SK-N-SH (cell line): ENCODE measurements at regions not wholly inside any gene's neighbourhood (a gene's known extent, or its start where the extent isn't known, plus 50 kb on each side); places are given as distances from the start of the nearest gene placed in this dataset.

Experiments used
- CTCF ChIA-PET: fragments of 300-600, 350-600 bp; formaldehyde crosslinking; extraction: SDS; loops from one replicate; lab custom pipeline; 2021; lab: Yijun Ruan, JAX
- POLR2A ChIA-PET: fragments of 350-600 bp; sonication (Branson Sonifier 250); formaldehyde crosslinking; extraction: SDS; loops from one replicate; lab custom pipeline; 2020; ENCODE audit warnings: antibody characterized with exemption, inconsistent platforms; lab: Yijun Ruan, JAX
- DNase-seq: peaks from one replicate; pipeline ENCODE4 v3.0.0; 2012
- H2AFZ ChIP-seq: fragments of 200-600 bp; sonication (generic); 2 replicates; pipeline ENCODE4 v1.8.1; 2016; ENCODE audit warnings: antibody characterized with exemption, mild to moderate bottlenecking, low read depth
- H3F3A ChIP-seq: fragments of 200-600 bp; sonication (generic); replicated peaks from 2 replicates; pipeline ENCODE3; 2016; ENCODE audit warnings: antibody characterized with exemption, mild to moderate bottlenecking; ENCODE audit not compliant: insufficient read depth
- H3K27ac ChIP-seq, 2 experiments: fragments of 200-500 bp in 1 of 2; fragments of 200-600 bp in 1 of 2; sonication (Bioruptor generic) in 1 of 2; sonication (generic), shearing (Covaris generic) in 1 of 2; 2 replicates each; pipeline versions ENCODE4 v1.5.1 to v1.6.1; 2014 to 2016; ENCODE audit warnings: low read depth in 2 of 2, inconsistent platforms in 1 of 2, low read length in 1 of 2, mild to moderate bottlenecking in 1 of 2, mixed read lengths in 1 of 2
- H3K27me3 ChIP-seq: fragments of 200-600 bp; sonication (generic), shearing (Covaris generic); 2 replicates; pipeline ENCODE4 v1.6.1; 2016; ENCODE audit warnings: mixed run types; ENCODE audit not compliant: insufficient read depth
- H3K36me3 ChIP-seq, 2 experiments: fragments of 200-500 bp in 1 of 2; fragments of 200-600 bp in 1 of 2; sonication (Bioruptor generic) in 1 of 2; sonication (generic) in 1 of 2; replicated peaks in 1 of 2; 2 replicates each; pipeline versions ENCODE3 to v1.5.1; 2014 to 2016; ENCODE audit warnings: low read length in 1 of 2, mild to moderate bottlenecking in 1 of 2; ENCODE audit not compliant: insufficient read depth in 2 of 2, control insufficient read depth in 1 of 2
- H3K4me1 ChIP-seq, 2 experiments: fragments of 200-500 bp in 1 of 2; fragments of 200-600 bp in 1 of 2; sonication (Bioruptor generic) in 1 of 2; sonication (generic), shearing (Covaris generic) in 1 of 2; 2 replicates each; pipeline versions ENCODE4 v1.5.1 to v1.6.1; 2014 to 2016; ENCODE audit warnings: low read depth in 1 of 2, low read length in 1 of 2, mixed run types in 1 of 2; ENCODE audit not compliant: insufficient read depth in 2 of 2, control insufficient read depth in 1 of 2
- H3K4me2 ChIP-seq: fragments of 200-600 bp; sonication (generic), shearing (Covaris generic); 2 replicates; pipeline ENCODE4 v1.6.1; 2017; ENCODE audit warnings: mixed run types
- H3K4me3 ChIP-seq, 2 experiments: fragments of 200-500 bp in 1 of 2; fragments of 200-600 bp in 1 of 2; sonication (Bioruptor generic) in 1 of 2; sonication (generic), shearing (Covaris generic) in 1 of 2; 2 replicates each; pipeline versions ENCODE4 v1.5.1 to v1.8.1; 2014 to 2016; ENCODE audit warnings: low read depth in 2 of 2, inconsistent platforms in 1 of 2, low read length in 1 of 2, mild to moderate bottlenecking in 1 of 2, mixed read lengths in 1 of 2, moderate library complexity in 1 of 2
- H3K79me2 ChIP-seq: fragments of 200-600 bp; sonication (generic); 2 replicates; pipeline ENCODE4 v1.8.1; 2017; ENCODE audit warnings: mild to moderate bottlenecking; ENCODE audit not compliant: insufficient read depth
- H3K9ac ChIP-seq: fragments of 200-600 bp; sonication (generic); 2 replicates; pipeline ENCODE4 v1.6.1; 2017; ENCODE audit warnings: mixed run types
- H3K9me2 ChIP-seq: fragments of 200-600 bp; sonication (generic); 2 replicates; pipeline ENCODE4 v1.6.1; 2017; ENCODE audit warnings: mixed run types
- H3K9me3 ChIP-seq: fragments of 200-600 bp; sonication (generic); 2 replicates; pipeline ENCODE4 v1.6.1; 2017; ENCODE audit warnings: mixed run types, mild to moderate bottlenecking, moderate library complexity
- H4K20me1 ChIP-seq: fragments of 200-600 bp; sonication (generic); 2 replicates; pipeline ENCODE4 v1.6.1; 2017; ENCODE audit warnings: mild to moderate bottlenecking, mixed run types; ENCODE audit not compliant: insufficient read depth
- ELF1 ChIP-seq: IDR thresholded peaks from 2 replicates; pipeline ENCODE4 v1.4.0; 2012
- EP300 ChIP-seq, 2 experiments: IDR thresholded peaks; 2 replicates each; pipeline versions ENCODE4 v1.4.0 to v1.6.1; 2012; ENCODE audit warnings: borderline replicate concordance in 1 of 2, low read depth in 1 of 2, low read length in 1 of 2
- FOSL2 ChIP-seq: IDR thresholded peaks from 2 replicates; pipeline ENCODE4 v1.4.0; 2012; ENCODE audit warnings: low read depth, mild to moderate bottlenecking, moderate library complexity, borderline replicate concordance
- MEF2A ChIP-seq: IDR thresholded peaks from 2 replicates; pipeline ENCODE4 v1.4.0; 2012; ENCODE audit warnings: low read depth, borderline replicate concordance
- MXI1 ChIP-seq: IDR thresholded peaks from 2 replicates; pipeline ENCODE4 v1.6.1; 2012; ENCODE audit warnings: mild to moderate bottlenecking, low read depth, low read length, improper control_type of control experiment
- NFIC ChIP-seq: IDR thresholded peaks from 2 replicates; pipeline ENCODE4 v1.4.0; 2012; ENCODE audit warnings: borderline replicate concordance
- NRF1 ChIP-seq: IDR thresholded peaks from 2 replicates; pipeline ENCODE4 v1.6.1; 2012; ENCODE audit warnings: low read depth, mild to moderate bottlenecking, low read length
- RCOR1 ChIP-seq: fragments of 150-350 bp; IDR thresholded peaks from 2 replicates; pipeline ENCODE4 v1.6.1; 2017; ENCODE audit warnings: antibody characterized with exemption, low read length
- SIN3A ChIP-seq: IDR thresholded peaks from 2 replicates; pipeline ENCODE4 v1.6.1; 2012; ENCODE audit warnings: low read depth, mild to moderate bottlenecking, low read length, moderate library complexity, borderline replicate concordance
- SMC3 ChIP-seq: IDR thresholded peaks from 2 replicates; pipeline ENCODE4 v1.6.1; 2012; ENCODE audit warnings: low read depth, low read length, improper control_type of control experiment
- TAF1 ChIP-seq: IDR thresholded peaks from 2 replicates; pipeline ENCODE4 v1.6.1; 2012; ENCODE audit warnings: low read depth, mild to moderate bottlenecking, low read length, moderate library complexity, borderline replicate concordance
- TEAD4 ChIP-seq: IDR thresholded peaks from 2 replicates; pipeline ENCODE4 v1.4.0; 2012; ENCODE audit warnings: mild to moderate bottlenecking, borderline replicate concordance; ENCODE audit not compliant: insufficient read depth
- YY1 ChIP-seq: IDR thresholded peaks from 2 replicates; pipeline ENCODE4 v1.4.0; 2012; ENCODE audit warnings: low read depth, mild to moderate bottlenecking
- WGBS: methylation state at CpG from one replicate; pipeline ENCODE4 v1.1.6; 2017; ENCODE audit warnings: low lambda C conversion rate; 5-methylcytosine and 5-hydroxymethylcytosine counted together
- TF ChIP-seq, protein P1 (sequence below): IDR thresholded peaks from 2 replicates; pipeline ENCODE4 v1.4.0; 2012; ENCODE audit warnings: low read depth, borderline replicate concordance
- TF ChIP-seq, protein P2 (sequence below): IDR thresholded peaks from 2 replicates; pipeline ENCODE4 v1.6.1; 2012; ENCODE audit warnings: mild to moderate bottlenecking, low read depth, low read length, moderate library complexity

DNA sequence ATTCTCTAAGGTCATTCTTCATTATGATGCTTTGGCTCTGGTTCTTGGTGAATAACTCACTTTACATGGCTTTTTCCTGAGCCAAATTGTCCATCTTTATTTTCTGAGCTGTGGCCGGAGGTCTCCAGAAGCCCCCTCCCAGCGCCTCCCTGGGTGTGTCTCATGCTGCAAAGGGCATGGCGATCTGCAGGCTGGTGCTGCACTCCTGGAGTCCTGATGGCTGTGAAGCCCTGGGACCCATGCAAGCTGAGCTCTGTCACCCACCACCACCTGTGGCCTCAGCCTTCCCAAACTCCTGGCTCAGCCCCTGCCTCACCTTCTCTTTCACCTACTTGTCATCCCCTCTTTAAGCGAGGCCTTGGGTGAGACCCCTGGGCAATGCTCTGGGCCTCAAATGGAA is 96.9 kb downstream of the CEBPB start:
- no peaks in the 10 kb centered on the region for H4K20me1 ChIP-seq
- DNase-seq = no peak
- ChIA-PET CTCF (interaction anchor here (1.0 kb wide), 1 partner anchor 91 kb away, joined by 3 read pairs; no protein-coding TSS in a partner anchor), POLR2A (no interaction called here)
- H3K9me2 ChIP-seq = no peaks in the 10 kb centered on the region
- H3K79me2 ChIP-seq = no peaks in the 10 kb centered on the region
- H3K4me1 ChIP-seq = peaks cover 16 to 23% of the 10 kb centered on the region in 2 experiments; a peak in 3 of 4 replicates
- no peak overlapping the region for H3K9ac ChIP-seq
- H2AFZ ChIP-seq = no peak overlapping the region
- no peak overlapping the region for H3K27ac ChIP-seq
- H3K27me3 ChIP-seq = no peaks in the 10 kb centered on the region
- no peak overlapping the region for H3K4me3 ChIP-seq
- H3K36me3 ChIP-seq = no peaks in the 10 kb centered on the region
- H3F3A ChIP-seq = no peaks in the 10 kb centered on the region
- WGBS = 92% methylated on average over 4 of the region's 4 CpGs
- no peaks in the 10 kb centered on the region for H3K9me3 ChIP-seq
- TF ChIP-seq SIN3A (no peak), SMC3 (no peak), EP300 (IDR thresholded peaks at IDR 0.05; ENCODE audit: borderline replicate concordance in 1 of 2, low read depth in 1 of 2, low read length in 1 of 2) (no peak), NFIC (no peak), MXI1 (no peak), MEF2A (no peak), NRF1 (no peak), ELF1 (no peak), FOSL2 (no peak), YY1 (no peak), RCOR1 (no peak), TAF1 (no peak), TEAD4 (no peak)
- TF ChIP-seq, protein P1, sequence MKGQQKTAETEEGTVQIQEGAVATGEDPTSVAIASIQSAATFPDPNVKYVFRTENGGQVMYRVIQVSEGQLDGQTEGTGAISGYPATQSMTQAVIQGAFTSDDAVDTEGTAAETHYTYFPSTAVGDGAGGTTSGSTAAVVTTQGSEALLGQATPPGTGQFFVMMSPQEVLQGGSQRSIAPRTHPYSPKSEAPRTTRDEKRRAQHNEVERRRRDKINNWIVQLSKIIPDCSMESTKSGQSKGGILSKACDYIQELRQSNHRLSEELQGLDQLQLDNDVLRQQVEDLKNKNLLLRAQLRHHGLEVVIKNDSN = no peak
- TF ChIP-seq, protein P2, sequence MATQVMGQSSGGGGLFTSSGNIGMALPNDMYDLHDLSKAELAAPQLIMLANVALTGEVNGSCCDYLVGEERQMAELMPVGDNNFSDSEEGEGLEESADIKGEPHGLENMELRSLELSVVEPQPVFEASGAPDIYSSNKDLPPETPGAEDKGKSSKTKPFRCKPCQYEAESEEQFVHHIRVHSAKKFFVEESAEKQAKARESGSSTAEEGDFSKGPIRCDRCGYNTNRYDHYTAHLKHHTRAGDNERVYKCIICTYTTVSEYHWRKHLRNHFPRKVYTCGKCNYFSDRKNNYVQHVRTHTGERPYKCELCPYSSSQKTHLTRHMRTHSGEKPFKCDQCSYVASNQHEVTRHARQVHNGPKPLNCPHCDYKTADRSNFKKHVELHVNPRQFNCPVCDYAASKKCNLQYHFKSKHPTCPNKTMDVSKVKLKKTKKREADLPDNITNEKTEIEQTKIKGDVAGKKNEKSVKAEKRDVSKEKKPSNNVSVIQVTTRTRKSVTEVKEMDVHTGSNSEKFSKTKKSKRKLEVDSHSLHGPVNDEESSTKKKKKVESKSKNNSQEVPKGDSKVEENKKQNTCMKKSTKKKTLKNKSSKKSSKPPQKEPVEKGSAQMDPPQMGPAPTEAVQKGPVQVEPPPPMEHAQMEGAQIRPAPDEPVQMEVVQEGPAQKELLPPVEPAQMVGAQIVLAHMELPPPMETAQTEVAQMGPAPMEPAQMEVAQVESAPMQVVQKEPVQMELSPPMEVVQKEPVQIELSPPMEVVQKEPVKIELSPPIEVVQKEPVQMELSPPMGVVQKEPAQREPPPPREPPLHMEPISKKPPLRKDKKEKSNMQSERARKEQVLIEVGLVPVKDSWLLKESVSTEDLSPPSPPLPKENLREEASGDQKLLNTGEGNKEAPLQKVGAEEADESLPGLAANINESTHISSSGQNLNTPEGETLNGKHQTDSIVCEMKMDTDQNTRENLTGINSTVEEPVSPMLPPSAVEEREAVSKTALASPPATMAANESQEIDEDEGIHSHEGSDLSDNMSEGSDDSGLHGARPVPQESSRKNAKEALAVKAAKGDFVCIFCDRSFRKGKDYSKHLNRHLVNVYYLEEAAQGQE = no peak
- no peak overlapping the region for H3K4me2 ChIP-seq
